ENCODE measurements at regions not wholly inside any gene's neighbourhood (a gene's known extent, or its start where the extent isn't known, plus 50 kb on each side); places are given as distances from the start of the nearest gene placed in this dataset.

DNA sequence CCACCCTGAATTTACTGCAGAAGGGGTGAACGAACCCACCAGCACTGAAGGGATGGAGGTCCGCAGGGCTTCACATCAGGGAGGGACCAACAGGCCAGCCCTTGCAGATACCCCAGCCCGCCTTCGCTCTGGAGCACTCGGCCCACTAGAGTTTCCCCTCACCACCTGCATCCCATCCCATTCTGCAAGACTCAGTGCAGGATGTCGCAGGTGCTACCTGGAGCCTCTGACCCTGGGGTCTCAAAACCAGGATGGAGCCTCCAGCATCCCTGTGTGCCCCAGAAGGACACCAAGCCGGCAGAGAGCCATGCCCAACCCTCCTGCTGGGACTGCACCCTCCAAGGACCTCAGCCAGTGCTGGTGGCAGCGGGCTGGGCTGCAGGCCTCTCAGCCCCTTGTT lies 57.6 kb upstream of the ADRA2C start:
- H2AFZ ChIP-seq (ENCODE audit: low read depth), result no peak overlapping the region
- H3K4me2 ChIP-seq, result no peak overlapping the region
- H3K27ac ChIP-seq (ENCODE audit: low read depth in 2 of 2, low read length in 1 of 2), result peak overlapping the region in 1 of 2 experiments; percentile 99; a peak in 2 of 4 replicates
- no peak overlapping the region for H3K4me3 ChIP-seq (ENCODE audit: low read depth in 2 of 2, low read length in 1 of 2)
- CTCF ChIA-PET, result interaction anchor here (0.6 to 1.7 kb wide), 3 partner anchors 57 to 172 kb away, joined by 3 to 11 read pairs (median 3); partner anchors contain the start of gene ADRA2C
- no peak overlapping the region for H3K9ac ChIP-seq
- H4K20me1 ChIP-seq (ENCODE audit: insufficient read depth), result no peaks in the 10 kb centered on the region
- no peaks in the 10 kb centered on the region for H3K36me3 ChIP-seq (replicated peaks in 1 of 2; ENCODE audit: control insufficient read depth in 1 of 2, insufficient read depth in 2 of 2, low read length in 1 of 2)
- H3K9me2 ChIP-seq, result no peaks in the 10 kb centered on the region
- no peaks in the 10 kb centered on the region for H3K27me3 ChIP-seq (ENCODE audit: insufficient read depth)
- peaks cover 0 to 69% of the 10 kb centered on the region in 2 experiments; a peak in 1 of 4 replicates for H3K4me1 ChIP-seq (ENCODE audit: control insufficient read depth in 1 of 2, insufficient read depth in 2 of 2, low read depth in 1 of 2, low read length in 1 of 2)
- POLR2A ChIA-PET, result no interaction called here
- DNase-seq, result no peak
- H3K79me2 ChIP-seq (ENCODE audit: insufficient read depth), result no peaks in the 10 kb centered on the region
- TF ChIP-seq FOSL2 (IDR thresholded peaks at IDR 0.05; ENCODE audit: borderline replicate concordance, low read depth), result no peak
- TF ChIP-seq ELF1 (IDR thresholded peaks at IDR 0.05), result no peak
- no peak for TF ChIP-seq NRF1 (IDR thresholded peaks at IDR 0.05; ENCODE audit: low read depth, low read length)
- TF ChIP-seq TCF12 (IDR thresholded peaks at IDR 0.05), result no peak
- TF ChIP-seq, protein P1, sequence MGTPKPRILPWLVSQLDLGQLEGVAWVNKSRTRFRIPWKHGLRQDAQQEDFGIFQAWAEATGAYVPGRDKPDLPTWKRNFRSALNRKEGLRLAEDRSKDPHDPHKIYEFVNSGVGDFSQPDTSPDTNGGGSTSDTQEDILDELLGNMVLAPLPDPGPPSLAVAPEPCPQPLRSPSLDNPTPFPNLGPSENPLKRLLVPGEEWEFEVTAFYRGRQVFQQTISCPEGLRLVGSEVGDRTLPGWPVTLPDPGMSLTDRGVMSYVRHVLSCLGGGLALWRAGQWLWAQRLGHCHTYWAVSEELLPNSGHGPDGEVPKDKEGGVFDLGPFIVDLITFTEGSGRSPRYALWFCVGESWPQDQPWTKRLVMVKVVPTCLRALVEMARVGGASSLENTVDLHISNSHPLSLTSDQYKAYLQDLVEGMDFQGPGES (IDR thresholded peaks at IDR 0.05; ENCODE audit: low read depth, low read length), result no peak
- H3K9me3 ChIP-seq, result no peaks in the 10 kb centered on the region
- WGBS (ENCODE audit: low lambda C conversion rate), result 56% methylated on average over 5 of the region's 8 CpGs
- no peaks in the 10 kb centered on the region for H3F3A ChIP-seq (replicated peaks; ENCODE audit: insufficient read depth)

DNA sequence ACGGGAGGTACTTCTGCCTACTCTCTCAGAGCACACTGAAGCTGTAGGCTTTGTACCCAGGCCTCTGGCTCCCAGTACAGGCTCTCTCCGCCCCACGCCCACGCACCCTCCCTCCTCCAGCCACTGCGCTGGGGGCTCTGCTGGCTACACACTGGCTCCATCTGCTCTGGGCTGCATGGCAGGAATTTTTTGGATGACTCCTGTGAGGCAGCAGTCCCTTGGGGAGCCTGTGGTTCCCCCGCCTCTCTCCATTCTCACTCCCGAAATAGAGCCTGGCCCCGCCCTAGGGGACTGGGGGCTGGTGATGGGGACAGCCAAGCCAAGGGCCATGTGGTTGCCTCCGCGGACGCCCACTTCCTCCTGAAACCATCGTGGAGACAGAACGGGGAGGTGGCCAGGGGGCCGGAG lies 58.1 kb upstream of the ADRA2C start:
- POLR2A ChIA-PET, result interaction anchor here (1.1 to 1.5 kb wide), 3 partner anchors 21 to 94 kb away, joined by 3 to 4 read pairs (median 3); no protein-coding TSS in a partner anchor
- H2AFZ ChIP-seq (ENCODE audit: low read depth), result no peak overlapping the region

More for the DNA sequence above, 58.1 kb upstream of the ADRA2C start:
- Histone ChIP-seq H3K4me1 (ENCODE audit: control insufficient read depth in 1 of 2, insufficient read depth in 2 of 2, low read depth in 1 of 2, low read length in 1 of 2) (peaks cover 0 to 71% of the 10 kb centered on the region in 2 experiments; a peak in 1 of 4 replicates), H3K4me2 (no peak overlapping the region), H3K27me3 (ENCODE audit: insufficient read depth) (no peaks in the 10 kb centered on the region), H3K9me3 (no peaks in the 10 kb centered on the region), H3K4me3 (ENCODE audit: low read depth in 2 of 2, low read length in 1 of 2) (no peak overlapping the region), H4K20me1 (ENCODE audit: insufficient read depth) (no peaks in the 10 kb centered on the region), H3K36me3 (replicated peaks in 1 of 2; ENCODE audit: control insufficient read depth in 1 of 2, insufficient read depth in 2 of 2, low read length in 1 of 2) (no peaks in the 10 kb centered on the region), H3K9ac (no peak overlapping the region), H3F3A (replicated peaks; ENCODE audit: insufficient read depth) (no peaks in the 10 kb centered on the region), H3K27ac (ENCODE audit: low read depth in 2 of 2, low read length in 1 of 2) (peak overlapping the region in 1 of 2 experiments; percentile 99; a peak in 2 of 4 replicates), H3K79me2 (ENCODE audit: insufficient read depth) (no peaks in the 10 kb centered on the region), H3K9me2 (no peaks in the 10 kb centered on the region)
- 39% methylated on average over 11 of the region's 14 CpGs for WGBS (ENCODE audit: low lambda C conversion rate)
- no peak for TF ChIP-seq FOXJ3 (CRISPR knock-in tag; IDR thresholded peaks at IDR 0.05)
- no peak for TF ChIP-seq GATA2 (CRISPR knock-in tag; IDR thresholded peaks at IDR 0.05)
- no peak for TF ChIP-seq NFIC (IDR thresholded peaks at IDR 0.05; ENCODE audit: borderline replicate concordance)
- TF ChIP-seq FOSL2 (IDR thresholded peaks at IDR 0.05; ENCODE audit: borderline replicate concordance, low read depth), result no peak
- no peak for TF ChIP-seq FOXM1 (IDR thresholded peaks at IDR 0.05; ENCODE audit: low read depth)
- TF ChIP-seq YY1 (IDR thresholded peaks at IDR 0.05; ENCODE audit: low read depth), result no peak
- TF ChIP-seq POLR2AphosphoS5 (IDR thresholded peaks at IDR 0.05; ENCODE audit: low read depth, low read length), result no peak
- TF ChIP-seq MEF2A (IDR thresholded peaks at IDR 0.05; ENCODE audit: borderline replicate concordance, low read depth), result no peak
- TF ChIP-seq, protein P2, sequence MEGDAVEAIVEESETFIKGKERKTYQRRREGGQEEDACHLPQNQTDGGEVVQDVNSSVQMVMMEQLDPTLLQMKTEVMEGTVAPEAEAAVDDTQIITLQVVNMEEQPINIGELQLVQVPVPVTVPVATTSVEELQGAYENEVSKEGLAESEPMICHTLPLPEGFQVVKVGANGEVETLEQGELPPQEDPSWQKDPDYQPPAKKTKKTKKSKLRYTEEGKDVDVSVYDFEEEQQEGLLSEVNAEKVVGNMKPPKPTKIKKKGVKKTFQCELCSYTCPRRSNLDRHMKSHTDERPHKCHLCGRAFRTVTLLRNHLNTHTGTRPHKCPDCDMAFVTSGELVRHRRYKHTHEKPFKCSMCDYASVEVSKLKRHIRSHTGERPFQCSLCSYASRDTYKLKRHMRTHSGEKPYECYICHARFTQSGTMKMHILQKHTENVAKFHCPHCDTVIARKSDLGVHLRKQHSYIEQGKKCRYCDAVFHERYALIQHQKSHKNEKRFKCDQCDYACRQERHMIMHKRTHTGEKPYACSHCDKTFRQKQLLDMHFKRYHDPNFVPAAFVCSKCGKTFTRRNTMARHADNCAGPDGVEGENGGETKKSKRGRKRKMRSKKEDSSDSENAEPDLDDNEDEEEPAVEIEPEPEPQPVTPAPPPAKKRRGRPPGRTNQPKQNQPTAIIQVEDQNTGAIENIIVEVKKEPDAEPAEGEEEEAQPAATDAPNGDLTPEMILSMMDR (IDR thresholded peaks at IDR 0.05), result no peak
- no peak for TF ChIP-seq RFX5 (IDR thresholded peaks at IDR 0.05; ENCODE audit: low read length)
- TF ChIP-seq, protein P3, sequence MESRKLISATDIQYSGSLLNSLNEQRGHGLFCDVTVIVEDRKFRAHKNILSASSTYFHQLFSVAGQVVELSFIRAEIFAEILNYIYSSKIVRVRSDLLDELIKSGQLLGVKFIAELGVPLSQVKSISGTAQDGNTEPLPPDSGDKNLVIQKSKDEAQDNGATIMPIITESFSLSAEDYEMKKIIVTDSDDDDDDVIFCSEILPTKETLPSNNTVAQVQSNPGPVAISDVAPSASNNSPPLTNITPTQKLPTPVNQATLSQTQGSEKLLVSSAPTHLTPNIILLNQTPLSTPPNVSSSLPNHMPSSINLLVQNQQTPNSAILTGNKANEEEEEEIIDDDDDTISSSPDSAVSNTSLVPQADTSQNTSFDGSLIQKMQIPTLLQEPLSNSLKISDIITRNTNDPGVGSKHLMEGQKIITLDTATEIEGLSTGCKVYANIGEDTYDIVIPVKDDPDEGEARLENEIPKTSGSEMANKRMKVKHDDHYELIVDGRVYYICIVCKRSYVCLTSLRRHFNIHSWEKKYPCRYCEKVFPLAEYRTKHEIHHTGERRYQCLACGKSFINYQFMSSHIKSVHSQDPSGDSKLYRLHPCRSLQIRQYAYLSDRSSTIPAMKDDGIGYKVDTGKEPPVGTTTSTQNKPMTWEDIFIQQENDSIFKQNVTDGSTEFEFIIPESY (IDR thresholded peaks at IDR 0.05; ENCODE audit: borderline replicate concordance, low read depth), result no peak
- TF ChIP-seq TAF1 (IDR thresholded peaks at IDR 0.05; ENCODE audit: borderline replicate concordance, low read depth, low read length), result no peak
- TF ChIP-seq, protein P4, sequence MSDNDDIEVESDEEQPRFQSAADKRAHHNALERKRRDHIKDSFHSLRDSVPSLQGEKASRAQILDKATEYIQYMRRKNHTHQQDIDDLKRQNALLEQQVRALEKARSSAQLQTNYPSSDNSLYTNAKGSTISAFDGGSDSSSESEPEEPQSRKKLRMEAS (IDR thresholded peaks at IDR 0.05; ENCODE audit: low read depth), result no peak
- TF ChIP-seq, protein P1 (IDR thresholded peaks at IDR 0.05; ENCODE audit: low read depth, low read length), result no peak
- no peak for TF ChIP-seq RAD21 (IDR thresholded peaks at IDR 0.05; ENCODE audit: low read length)
- no peak for TF ChIP-seq TEAD4 (IDR thresholded peaks at IDR 0.05; ENCODE audit: borderline replicate concordance, insufficient read depth)
- CTCF ChIA-PET, result interaction anchor here (0.6 to 1.7 kb wide), 4 partner anchors 37 to 173 kb away, joined by 3 to 11 read pairs (median 4); partner anchors contain the start of gene ADRA2C
- DNase-seq, result no peak
